ENCODE measurements at regions not wholly inside any gene's neighbourhood (a gene's known extent, or its start where the extent isn't known, plus 50 kb on each side); places are given as distances from the start of the nearest gene placed in this dataset.
"Not testable (repeated sequence)": the region's sequence is repeated elsewhere in the genome, so short reads cannot be mapped to it uniquely, and the experiment has no call there.

GRCh38 chr7:82566752-82567151, 123.2 kb upstream of the CACNA2D1 start:
- peak; percentile 15 for DNase-seq (ENCODE audit: low spot score)

GRCh38 chr7:82562716-82563404, 119.3 kb upstream of the CACNA2D1 start:
- DNase-seq (ENCODE audit: low spot score): no peak

- DNase-seq (ENCODE audit: low spot score): no peak
Observed at GRCh38 chr7:82559193-82559805, 115.7 kb upstream of the CACNA2D1 start.

GRCh38 chr7:82549616-82550285, 106.2 kb upstream of the CACNA2D1 start:
- no peak for DNase-seq (ENCODE audit: low spot score)

- DNase-seq (ENCODE audit: low spot score): no peak
Observed at GRCh38 chr7:82548141-82548688, 104.6 kb upstream of the CACNA2D1 start.

GRCh38 chr7:82542665-82543064, 99.1 kb upstream of the CACNA2D1 start:
- no peak for DNase-seq (ENCODE audit: low spot score)

- no peak for DNase-seq (ENCODE audit: low spot score)
Observed at GRCh38 chr7:82539969-82540368, 96.4 kb upstream of the CACNA2D1 start.

GRCh38 chr7:82534684-82535083, 91.1 kb upstream of the CACNA2D1 start:
- peak; percentile 12 for DNase-seq (ENCODE audit: low spot score)

GRCh38 chr7:82530361-82530760, 86.8 kb upstream of the CACNA2D1 start:
- DNase-seq (ENCODE audit: low spot score): no peak

GRCh38 chr7:82528577-82529310, 85.2 kb upstream of the CACNA2D1 start:
- no peak for DNase-seq (ENCODE audit: low spot score)

GRCh38 chr7:82527851-82528250, 84.3 kb upstream of the CACNA2D1 start:
- no peak for DNase-seq (ENCODE audit: low spot score)

GRCh38 chr7:82521906-82522445, 78.4 kb upstream of the CACNA2D1 start:
- DNase-seq (ENCODE audit: low spot score): no peak

GRCh38 chr7:82517050-82517449, 73.5 kb upstream of the CACNA2D1 start:
- DNase-seq (ENCODE audit: low spot score): no peak

- DNase-seq (ENCODE audit: low spot score): no peak
Observed at GRCh38 chr7:82511542-82511941, 68.0 kb upstream of the CACNA2D1 start.

- DNase-seq (ENCODE audit: low spot score): no peak
Observed at GRCh38 chr7:82507976-82508677, 64.5 kb upstream of the CACNA2D1 start.

- DNase-seq (ENCODE audit: low spot score): no peak
Observed at GRCh38 chr7:82507365-82507975, 63.9 kb upstream of the CACNA2D1 start.

- DNase-seq (ENCODE audit: low spot score): no peak
Observed at GRCh38 chr7:82506702-82507101, 63.1 kb upstream of the CACNA2D1 start.

GRCh38 chr7:82506208-82506607, 62.6 kb upstream of the CACNA2D1 start:
- DNase-seq (ENCODE audit: low spot score): no peak

- DNase-seq (ENCODE audit: low spot score): no peak
Observed at GRCh38 chr7:82501346-82501745, 57.8 kb upstream of the CACNA2D1 start.

GRCh38 chr7:82499546-82499945, 56.0 kb upstream of the CACNA2D1 start:
- DNase-seq (ENCODE audit: low spot score): not testable (repeated sequence)

- DNase-seq (ENCODE audit: low spot score): no peak
Observed at GRCh38 chr7:82494420-82494819, 50.8 kb upstream of the CACNA2D1 start.
